WTC11 (cell line): ENCODE measurements at regions not wholly inside any gene's neighbourhood (a gene's known extent, or its start where the extent isn't known, plus 50 kb on each side); places are given as distances from the start of the nearest gene placed in this dataset.

Experiments used
- ATAC-seq: fragments of 200-7000 bp; cut with Tn5 transposase; 2 replicates; pipeline ENCODE4 v1.10.0; 2021; ENCODE audit warnings: mild to moderate bottlenecking, moderate library complexity
- CTCF ChIA-PET: fragments of 300-600 bp; sonication (Branson Sonifier 250); formaldehyde crosslinking; loops from one replicate; lab custom pipeline; 2021; ENCODE audit warnings: antibody characterized with exemption; lab: Charles Lee
- POLR2A ChIA-PET: fragments of 350-600 bp; sonication (Branson Sonifier 250); formaldehyde crosslinking; loops from one replicate; lab custom pipeline; 2021; ENCODE audit warnings: antibody characterized with exemption; lab: Charles Lee
- DNase-seq: peaks from one replicate; pipeline ENCODE4 v3.0.0; 2021; ENCODE audit warnings: low spot score
- H3K27ac Mint-ChIP-seq: 2 replicates; pipeline ENCODE4 v1.8.0; 2021; ENCODE audit warnings: mixed read lengths
- H3K27me3 Mint-ChIP-seq: 2 replicates; pipeline ENCODE4 v1.8.0; 2021; ENCODE audit warnings: low read depth, mild to moderate bottlenecking, moderate library complexity, mixed read lengths
- H3K36me3 Mint-ChIP-seq: 2 replicates; pipeline ENCODE4 v1.8.0; 2021; ENCODE audit warnings: mixed read lengths
- H3K4me1 Mint-ChIP-seq: 2 replicates; pipeline ENCODE4 v1.8.0; 2022; ENCODE audit warnings: mixed read lengths
- H3K4me3 Mint-ChIP-seq: 2 replicates; pipeline ENCODE4 v1.8.0; 2021; ENCODE audit warnings: mild to moderate bottlenecking, moderate library complexity, mixed read lengths
- H3K9me3 Mint-ChIP-seq: 2 replicates; pipeline ENCODE4 v1.8.0; 2021; ENCODE audit warnings: mixed read lengths
- CBFB ChIP-seq: sonication (generic); formaldehyde crosslinking; IDR thresholded peaks from 2 replicates; pipeline ENCODE4 v1.8.1; 2022; ENCODE audit warnings: mild to moderate bottlenecking, low read depth, missing genetic modification reagents
- ETV6 ChIP-seq: sonication (generic); formaldehyde crosslinking; IDR thresholded peaks from 2 replicates; pipeline ENCODE4 v1.8.1; 2022; ENCODE audit warnings: mild to moderate bottlenecking, missing genetic modification reagents
- GABPB1 ChIP-seq: sonication (generic); formaldehyde crosslinking; IDR thresholded peaks from 2 replicates; pipeline ENCODE4 v1.8.1; 2023; ENCODE audit warnings: mild to moderate bottlenecking, missing genetic modification reagents
- MXD4 ChIP-seq: fragments of 250-450 bp; sonication (Bioruptor Pico); IDR thresholded peaks from 2 replicates; pipeline ENCODE4 v1.8.0; 2021; ENCODE audit warnings: mild to moderate bottlenecking, moderate library complexity, borderline replicate concordance
- NFYB ChIP-seq: sonication (generic); formaldehyde crosslinking; conservative IDR thresholded peaks from 2 replicates; pipeline ENCODE4 v1.8.0; 2022; ENCODE audit warnings: low read depth, missing genetic modification reagents
- PRDM15 ChIP-seq: sonication (generic); formaldehyde crosslinking; IDR thresholded peaks from 2 replicates; pipeline ENCODE4 v1.8.0; 2022; ENCODE audit warnings: missing genetic modification reagents
- SMAD3 ChIP-seq: sonication (generic); formaldehyde crosslinking; IDR thresholded peaks from 2 replicates; pipeline ENCODE4 v1.8.0; 2022; ENCODE audit warnings: missing genetic modification reagents, mild to moderate bottlenecking, borderline replicate concordance
- ZNF317 ChIP-seq: sonication (generic); formaldehyde crosslinking; IDR thresholded peaks from 2 replicates; pipeline ENCODE4 v1.8.1; 2023; ENCODE audit warnings: low read depth, mild to moderate bottlenecking, moderate library complexity, missing genetic modification reagents, borderline replicate concordance
- ZNF396 ChIP-seq: fragments of 250-450 bp; sonication (Bioruptor Pico); IDR thresholded peaks from 2 replicates; pipeline ENCODE4 v1.8.0; 2021; ENCODE audit warnings: mild to moderate bottlenecking, moderate library complexity, borderline replicate concordance
- ZNF423 ChIP-seq: fragments of 250-450 bp; sonication (Bioruptor Pico); IDR thresholded peaks from 2 replicates; pipeline ENCODE4 v2.1.2; 2022; ENCODE audit warnings: mild to moderate bottlenecking, moderate library complexity
- TF ChIP-seq, protein P1 (sequence below): sonication (generic); formaldehyde crosslinking; IDR thresholded peaks from 2 replicates; pipeline ENCODE4 v1.8.0; 2022; ENCODE audit warnings: mild to moderate bottlenecking, missing genetic modification reagents
- TF ChIP-seq, protein P2 (sequence below): fragments of 250-450 bp; sonication (Bioruptor Pico); IDR thresholded peaks from 2 replicates; pipeline ENCODE4 v1.9.0; 2021; ENCODE audit warnings: moderate library complexity, mild to moderate bottlenecking, inconsistent platforms, borderline replicate concordance
- TF ChIP-seq, protein P3 (sequence below): fragments of 250-450 bp; sonication (Bioruptor Pico); IDR thresholded peaks from 2 replicates; pipeline ENCODE4 v2.1.2; 2022; ENCODE audit warnings: mild to moderate bottlenecking, moderate library complexity

- no peak overlapping the region for H3K4me3 Mint-ChIP-seq
- no peaks in the 10 kb centered on the region for H3K9me3 Mint-ChIP-seq
- H3K4me1 Mint-ChIP-seq, result 0 out of 2 replicates have a peak, but pooled peaks cover 2% of the 10 kb centered on the region
- DNase-seq (no peak), ATAC-seq (no peak)
- no peak overlapping the region for H3K27ac Mint-ChIP-seq
- ChIA-PET POLR2A (no interaction called here), CTCF (no interaction called here)
- H3K36me3 Mint-ChIP-seq, result no peaks in the 10 kb centered on the region
- no peak for TF ChIP-seq MXD4 (CRISPR knock-in tag)
- no peak for TF ChIP-seq ZNF423 (CRISPR knock-in tag)
- TF ChIP-seq, protein P1, sequence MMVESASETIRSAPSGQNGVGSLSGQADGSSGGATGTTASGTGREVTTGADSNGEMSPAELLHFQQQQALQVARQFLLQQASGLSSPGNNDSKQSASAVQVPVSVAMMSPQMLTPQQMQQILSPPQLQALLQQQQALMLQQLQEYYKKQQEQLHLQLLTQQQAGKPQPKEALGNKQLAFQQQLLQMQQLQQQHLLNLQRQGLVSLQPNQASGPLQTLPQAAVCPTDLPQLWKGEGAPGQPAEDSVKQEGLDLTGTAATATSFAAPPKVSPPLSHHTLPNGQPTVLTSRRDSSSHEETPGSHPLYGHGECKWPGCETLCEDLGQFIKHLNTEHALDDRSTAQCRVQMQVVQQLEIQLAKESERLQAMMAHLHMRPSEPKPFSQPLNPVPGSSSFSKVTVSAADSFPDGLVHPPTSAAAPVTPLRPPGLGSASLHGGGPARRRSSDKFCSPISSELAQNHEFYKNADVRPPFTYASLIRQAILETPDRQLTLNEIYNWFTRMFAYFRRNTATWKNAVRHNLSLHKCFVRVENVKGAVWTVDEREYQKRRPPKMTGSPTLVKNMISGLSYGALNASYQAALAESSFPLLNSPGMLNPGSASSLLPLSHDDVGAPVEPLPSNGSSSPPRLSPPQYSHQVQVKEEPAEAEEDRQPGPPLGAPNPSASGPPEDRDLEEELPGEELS (CRISPR knock-in tag), result no peak
- TF ChIP-seq ETV6 (CRISPR knock-in tag), result no peak
- no peak for TF ChIP-seq GABPB1 (CRISPR knock-in tag)
- TF ChIP-seq SMAD3, result no peak
- TF ChIP-seq ZNF317 (CRISPR knock-in tag), result no peak
- no peak for TF ChIP-seq NFYB (CRISPR knock-in tag)
- TF ChIP-seq ZNF396, result no peak
- H3K27me3 Mint-ChIP-seq, result no peaks in the 10 kb centered on the region
Observed at GRCh38 chr3:135622656-135623055, 342.9 kb upstream of the PPP2R3A start.

DNA sequence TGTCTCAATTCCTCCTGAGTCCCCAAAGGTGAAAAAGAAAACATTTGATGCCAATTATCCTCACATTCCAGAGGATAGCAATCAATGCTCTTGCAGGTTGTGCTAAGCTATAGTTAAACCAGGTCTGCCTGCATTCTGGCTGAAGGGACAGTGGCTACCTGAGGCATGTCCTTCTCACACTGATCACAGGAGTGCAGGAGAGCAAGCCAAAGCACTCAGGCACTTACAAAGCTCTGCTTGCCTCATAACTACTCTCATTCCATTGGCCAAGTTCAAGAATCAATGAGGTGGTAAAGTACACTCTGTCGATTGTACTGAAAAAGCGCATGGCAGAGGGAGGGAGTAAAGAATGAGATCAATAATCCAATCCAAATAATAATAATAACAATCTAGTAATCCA lies 342.0 kb upstream of the PPP2R3A start:
- DNase-seq (no peak), ATAC-seq (0 out of 2 replicates have a peak, but pooled peaks have one; percentile 41)
- Mint-ChIP-seq H3K27me3 (no peaks in the 10 kb centered on the region), H3K27ac (peak overlapping the region; percentile 42; the same call in 1 of the 2 replicates), H3K9me3 (no peaks in the 10 kb centered on the region)
- TF ChIP-seq, protein P2, sequence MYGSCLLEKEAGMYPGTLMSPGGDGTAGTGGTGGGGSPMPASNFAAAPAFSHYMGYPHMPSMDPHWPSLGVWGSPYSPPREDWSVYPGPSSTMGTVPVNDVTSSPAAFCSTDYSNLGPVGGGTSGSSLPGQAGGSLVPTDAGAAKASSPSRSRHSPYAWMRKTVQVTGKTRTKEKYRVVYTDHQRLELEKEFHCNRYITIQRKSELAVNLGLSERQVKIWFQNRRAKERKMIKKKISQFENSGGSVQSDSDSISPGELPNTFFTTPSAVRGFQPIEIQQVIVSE (CRISPR knock-in tag), result no peak
- no peak for TF ChIP-seq ZNF423 (CRISPR knock-in tag)
- TF ChIP-seq, all 79 proteins: peak for 0
- POLR2A ChIA-PET, result no interaction called here
- H3K4me1 Mint-ChIP-seq, result 0 out of 2 replicates have a peak, but pooled peaks cover 2% of the 10 kb centered on the region
- H3K36me3 Mint-ChIP-seq, result no peaks in the 10 kb centered on the region
- CTCF ChIA-PET, result no interaction called here
- no peak overlapping the region for H3K4me3 Mint-ChIP-seq

DNA sequence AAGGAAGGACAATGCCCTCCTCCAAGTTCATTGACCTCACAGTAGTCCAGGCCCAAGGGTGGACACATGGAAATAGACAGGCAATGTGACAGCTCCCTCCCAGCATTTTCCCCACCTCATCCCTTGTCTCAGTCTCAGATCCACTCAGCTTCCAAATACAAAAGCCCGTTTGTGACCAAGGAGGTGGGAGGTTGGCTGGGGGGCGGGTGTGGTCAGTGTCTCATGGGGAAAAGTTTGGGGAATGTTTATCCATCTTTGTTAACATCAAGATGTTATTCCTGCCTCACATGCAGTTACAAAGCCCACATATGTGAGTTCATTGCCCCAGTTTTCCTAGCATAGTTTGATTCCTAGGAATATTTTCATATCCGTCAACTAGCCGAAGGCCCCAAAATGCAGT lies 338.5 kb upstream of the PPP2R3A start:
- Mint-ChIP-seq H3K9me3 (no peaks in the 10 kb centered on the region), H3K4me3 (no peak overlapping the region), H3K27ac (no peak overlapping the region), H3K36me3 (no peaks in the 10 kb centered on the region), H3K27me3 (no peaks in the 10 kb centered on the region), H3K4me1 (peaks cover 12% of the 10 kb centered on the region)
- ChIA-PET CTCF (no interaction called here), POLR2A (no interaction called here)
- TF ChIP-seq PRDM15, result no peak
- no peak for TF ChIP-seq GABPB1 (CRISPR knock-in tag)
- no peak for TF ChIP-seq CBFB (CRISPR knock-in tag)
- TF ChIP-seq, protein P1 (CRISPR knock-in tag), result no peak
- TF ChIP-seq, protein P3, sequence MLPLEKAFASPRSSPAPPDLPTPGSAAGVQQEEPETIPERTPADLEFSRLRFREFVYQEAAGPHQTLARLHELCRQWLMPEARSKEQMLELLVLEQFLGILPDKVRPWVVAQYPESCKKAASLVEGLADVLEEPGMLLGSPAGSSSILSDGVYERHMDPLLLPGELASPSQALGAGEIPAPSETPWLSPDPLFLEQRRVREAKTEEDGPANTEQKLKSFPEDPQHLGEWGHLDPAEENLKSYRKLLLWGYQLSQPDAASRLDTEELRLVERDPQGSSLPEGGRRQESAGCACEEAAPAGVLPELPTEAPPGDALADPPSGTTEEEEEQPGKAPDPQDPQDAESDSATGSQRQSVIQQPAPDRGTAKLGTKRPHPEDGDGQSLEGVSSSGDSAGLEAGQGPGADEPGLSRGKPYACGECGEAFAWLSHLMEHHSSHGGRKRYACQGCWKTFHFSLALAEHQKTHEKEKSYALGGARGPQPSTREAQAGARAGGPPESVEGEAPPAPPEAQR (CRISPR knock-in tag), result no peak
- no peak for DNase-seq
- ATAC-seq, result no peak
